CD4-positive, alpha-beta T cell (primary cell): ENCODE measurements at regions not wholly inside any gene's neighbourhood (a gene's known extent, or its start where the extent isn't known, plus 50 kb on each side); places are given as distances from the start of the nearest gene placed in this dataset.

Experiments used
- ATAC-seq: fragments of 200-7000 bp; cut with Tn5 transposase; one replicate; pipeline ENCODE4 v1.10.0; 2022; ENCODE audit warnings: mild to moderate bottlenecking; ENCODE audit not compliant: poor library complexity
- CTCF ChIA-PET: fragments of 350-600 bp; sonication (Branson Sonifier 250); formaldehyde crosslinking; loops from one replicate; lab custom pipeline; 2021; ENCODE audit warnings: antibody characterized with exemption, inconsistent platforms; lab: Charles Lee
- POLR2A ChIA-PET: fragments of 350-600 bp; sonication (Branson Sonifier 250); formaldehyde crosslinking; loops from one replicate; lab custom pipeline; 2021; ENCODE audit warnings: antibody characterized with exemption, inconsistent platforms; lab: Charles Lee
- DNase-seq, 14 experiments: peaks; one replicate each; pipeline ENCODE4 v3.0.0-alpha.2; 2013 to 2020; ENCODE audit warnings: mixed read lengths in 2 of 14
- H3K27ac ChIP-seq, 2 donors: one replicate each; pipeline versions ENCODE4 v1.5.1 to v1.7.0; 2013; ENCODE audit warnings: low read length in 2 of 2, low read depth in 1 of 2, mild to moderate bottlenecking in 1 of 2
- H3K27me3 ChIP-seq, 2 experiments: 1 replicate in 1 of 2; 2 replicates in 1 of 2; pipeline versions ENCODE4 v1.6.1 to v1.7.0; 2013; ENCODE audit warnings: low read length in 2 of 2, control low read depth in 1 of 2, mild to moderate bottlenecking in 1 of 2, moderate library complexity in 1 of 2; ENCODE audit not compliant: insufficient read depth in 2 of 2, control insufficient read depth in 1 of 2
- H3K36me3 ChIP-seq: one replicate; pipeline ENCODE4 v1.6.1; 2013; ENCODE audit warnings: low read length, control low read depth; ENCODE audit not compliant: insufficient read depth
- H3K4me1 ChIP-seq: one replicate; pipeline ENCODE4 v1.6.1; 2013; ENCODE audit warnings: low read length, control low read depth; ENCODE audit not compliant: insufficient read depth
- H3K4me3 ChIP-seq: one replicate; pipeline ENCODE4 v1.5.1; 2013; ENCODE audit warnings: mild to moderate bottlenecking, low read length, moderate library complexity
- H3K9me3 ChIP-seq, 2 experiments: 1 replicate in 1 of 2; 2 replicates in 1 of 2; pipeline versions ENCODE4 v1.6.1 to v1.7.0; 2013; ENCODE audit warnings: low read length in 2 of 2, mild to moderate bottlenecking in 2 of 2, control low read depth in 1 of 2, moderate library complexity in 1 of 2; ENCODE audit not compliant: control insufficient read depth in 1 of 2, insufficient read depth in 1 of 2
- H3K27ac Mint-ChIP-seq: one replicate; pipeline ENCODE4 v1.8.0; 2020; ENCODE audit warnings: mixed read lengths
- H3K27me3 Mint-ChIP-seq: one replicate; pipeline ENCODE4 v1.8.0; 2021; ENCODE audit warnings: mixed read lengths
- H3K36me3 Mint-ChIP-seq: one replicate; pipeline ENCODE4 v1.8.0; 2021; ENCODE audit warnings: low read depth, mixed read lengths
- H3K4me1 Mint-ChIP-seq: one replicate; pipeline ENCODE4 v1.8.0; 2021; ENCODE audit warnings: low read depth, mixed read lengths
- H3K4me3 Mint-ChIP-seq: one replicate; pipeline ENCODE4 v1.8.0; 2020; ENCODE audit warnings: mild to moderate bottlenecking, mixed read lengths
- H3K9me3 Mint-ChIP-seq: one replicate; pipeline ENCODE4 v1.8.0; 2020; ENCODE audit warnings: mixed read lengths
- intact Hi-C, 2 experiments: fragments of 100-400 bp; cut with DNase I in 1 of 2; cut with micrococcal nuclease in 1 of 2; formaldehyde crosslinking; loops; one replicate each; pipeline versions ENCODE4 v1.15.1 to v1.9.0; 2023 to 2025; cut with DNase I, micrococcal nuclease
- TF ChIP-seq, protein P1 (sequence below): fragments of 200-600 bp; IDR thresholded peaks from one replicate; pipeline ENCODE4 v1.8.0; 2022; ENCODE audit warnings: antibody characterized with exemption, mild to moderate bottlenecking

DNA sequence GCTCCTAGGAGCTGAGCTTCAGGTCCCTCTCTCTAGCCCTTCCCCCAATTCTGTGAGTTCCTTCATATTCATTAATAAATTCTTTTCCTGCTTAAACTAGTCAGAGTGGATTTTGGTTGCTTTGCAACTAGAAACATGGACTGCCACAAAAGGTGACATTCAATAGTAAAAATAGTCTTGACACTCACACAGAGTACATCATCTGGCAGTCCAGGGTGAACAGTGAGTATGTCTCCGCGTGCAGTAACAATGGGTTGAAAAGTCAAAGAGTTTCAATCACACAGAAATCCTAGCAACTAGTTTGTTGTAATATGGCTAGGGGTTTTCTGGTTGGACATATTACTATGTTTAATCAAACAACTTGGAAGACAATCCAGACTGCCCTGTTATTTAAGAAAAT is 168.8 kb upstream of the TBX20 start:
- ChIA-PET CTCF (no interaction called here), POLR2A (no interaction called here)
- Mint-ChIP-seq H3K4me1 (peaks cover 11% of the 10 kb centered on the region), H3K4me3 (no peak overlapping the region), H3K36me3 (no peaks in the 10 kb centered on the region), H3K27me3 (peaks cover 43% of the 10 kb centered on the region), H3K27ac (no peak overlapping the region), H3K9me3 (peaks cover 2% of the 10 kb centered on the region)
- DNase-seq (no peak), ATAC-seq (no peak)
- H3K4me3 ChIP-seq = no peak overlapping the region
- intact Hi-C loops = loop anchor here in 1 of 2 experiments (5.0 to 10.0 kb wide), 2 partner anchors 485 to 552 kb away; no protein-coding TSS in a partner anchor
- no peaks in the 10 kb centered on the region for H3K9me3 ChIP-seq
- TF ChIP-seq, protein P1, sequence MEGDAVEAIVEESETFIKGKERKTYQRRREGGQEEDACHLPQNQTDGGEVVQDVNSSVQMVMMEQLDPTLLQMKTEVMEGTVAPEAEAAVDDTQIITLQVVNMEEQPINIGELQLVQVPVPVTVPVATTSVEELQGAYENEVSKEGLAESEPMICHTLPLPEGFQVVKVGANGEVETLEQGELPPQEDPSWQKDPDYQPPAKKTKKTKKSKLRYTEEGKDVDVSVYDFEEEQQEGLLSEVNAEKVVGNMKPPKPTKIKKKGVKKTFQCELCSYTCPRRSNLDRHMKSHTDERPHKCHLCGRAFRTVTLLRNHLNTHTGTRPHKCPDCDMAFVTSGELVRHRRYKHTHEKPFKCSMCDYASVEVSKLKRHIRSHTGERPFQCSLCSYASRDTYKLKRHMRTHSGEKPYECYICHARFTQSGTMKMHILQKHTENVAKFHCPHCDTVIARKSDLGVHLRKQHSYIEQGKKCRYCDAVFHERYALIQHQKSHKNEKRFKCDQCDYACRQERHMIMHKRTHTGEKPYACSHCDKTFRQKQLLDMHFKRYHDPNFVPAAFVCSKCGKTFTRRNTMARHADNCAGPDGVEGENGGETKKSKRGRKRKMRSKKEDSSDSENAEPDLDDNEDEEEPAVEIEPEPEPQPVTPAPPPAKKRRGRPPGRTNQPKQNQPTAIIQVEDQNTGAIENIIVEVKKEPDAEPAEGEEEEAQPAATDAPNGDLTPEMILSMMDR = no peak
- no peaks in the 10 kb centered on the region for H3K36me3 ChIP-seq
- no peaks in the 10 kb centered on the region for H3K4me1 ChIP-seq
- H3K27ac ChIP-seq = no peak overlapping the region
- peaks cover 3 to 5% of the 10 kb centered on the region in 2 experiments for H3K27me3 ChIP-seq

DNA sequence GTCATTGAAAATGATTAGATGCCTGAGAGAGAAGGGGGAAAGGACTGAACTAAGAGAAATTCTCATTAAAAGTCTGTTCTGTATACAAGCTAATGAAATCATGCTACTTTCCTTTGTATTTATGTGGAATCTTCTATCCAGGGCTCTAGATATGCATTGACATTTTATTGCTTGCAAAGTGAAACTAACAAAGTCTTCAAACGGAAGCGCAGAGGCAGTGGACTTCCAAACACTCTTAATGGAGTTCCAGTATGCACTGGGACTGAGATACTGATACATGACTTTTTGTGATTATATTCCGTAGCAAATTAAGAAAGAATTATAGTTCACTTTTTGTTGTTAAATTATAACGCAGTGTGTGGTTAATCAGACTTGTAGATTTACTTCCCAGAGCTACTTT is 166.8 kb upstream of the TBX20 start:
- Histone ChIP-seq H3K4me3 (no peak overlapping the region), H3K4me1 (no peaks in the 10 kb centered on the region), H3K27ac (no peak overlapping the region), H3K9me3 (no peaks in the 10 kb centered on the region), H3K27me3 (peaks cover 3 to 5% of the 10 kb centered on the region in 2 experiments), H3K36me3 (no peaks in the 10 kb centered on the region)
- intact Hi-C loops = loop anchor here in 1 of 2 experiments (5.0 to 10.0 kb wide), 2 partner anchors 487 to 554 kb away; no protein-coding TSS in a partner anchor
- no peak for DNase-seq
- no peak for ATAC-seq
- H3K36me3 Mint-ChIP-seq = no peaks in the 10 kb centered on the region
- ChIA-PET POLR2A (no interaction called here), CTCF (no interaction called here)
- H3K4me3 Mint-ChIP-seq = peak overlapping the region; percentile 3
- peaks cover 11% of the 10 kb centered on the region for H3K4me1 Mint-ChIP-seq
- TF ChIP-seq, protein P1 = no peak
- no peaks in the 10 kb centered on the region for H3K9me3 Mint-ChIP-seq
- no peak overlapping the region for H3K27ac Mint-ChIP-seq
- peaks cover 43% of the 10 kb centered on the region for H3K27me3 Mint-ChIP-seq

DNA sequence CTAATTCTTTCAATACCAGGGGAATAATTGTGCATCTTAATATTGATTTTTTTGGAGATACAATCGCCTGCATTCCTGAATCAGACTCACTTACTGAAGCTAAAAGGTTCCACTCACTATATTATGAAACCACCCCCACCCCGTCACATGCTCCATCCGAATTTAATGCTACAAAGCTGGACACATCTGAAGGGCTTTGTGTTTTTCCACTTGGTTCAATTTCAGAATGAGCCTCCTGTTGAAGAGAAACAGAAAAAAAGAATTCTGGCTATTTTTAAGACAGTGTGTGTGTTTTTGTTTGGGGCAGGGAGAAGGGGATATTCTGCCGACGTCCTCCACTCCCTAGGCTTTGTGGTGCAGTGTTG is 165.5 kb upstream of the TBX20 start:
- CTCF ChIA-PET = no interaction called here
- ATAC-seq = no peak
- TF ChIP-seq, protein P1 = no peak

More for the DNA sequence above, 165.5 kb upstream of the TBX20 start:
- POLR2A ChIA-PET = no interaction called here
- Mint-ChIP-seq H3K36me3 (no peaks in the 10 kb centered on the region), H3K4me3 (no peak overlapping the region), H3K4me1 (peaks cover 11% of the 10 kb centered on the region), H3K27ac (no peak overlapping the region), H3K9me3 (no peaks in the 10 kb centered on the region), H3K27me3 (peaks cover 36% of the 10 kb centered on the region)
- H3K36me3 ChIP-seq = no peaks in the 10 kb centered on the region
- no peaks in the 10 kb centered on the region for H3K4me1 ChIP-seq
- H3K27ac ChIP-seq = no peak overlapping the region
- H3K4me3 ChIP-seq = no peak overlapping the region
- H3K27me3 ChIP-seq = peaks cover 3 to 10% of the 10 kb centered on the region in 2 experiments
- intact Hi-C loops = no loop called here
- no peak for DNase-seq
- no peaks in the 10 kb centered on the region for H3K9me3 ChIP-seq
